ENCODE measurements at regions not wholly inside any gene's neighbourhood (a gene's known extent, or its start where the extent isn't known, plus 50 kb on each side); places are given as distances from the start of the nearest gene placed in this dataset.

- Histone ChIP-seq H3K9ac (ENCODE audit: low read length) (no peak overlapping the region), H3K9me3 (ENCODE audit: insufficient read depth, low read depth, low read length) (peaks cover 12% of the 10 kb centered on the region), H3K4me1 (ENCODE audit: insufficient read depth, low read length) (no peaks in the 10 kb centered on the region), H3K79me2 (ENCODE audit: insufficient read depth, low read length) (no peaks in the 10 kb centered on the region), H3K27me3 (ENCODE audit: insufficient read depth, low read length) (no peaks in the 10 kb centered on the region), H3K36me3 (ENCODE audit: insufficient read depth, low read length) (no peaks in the 10 kb centered on the region), H4K20me1 (ENCODE audit: insufficient read depth, low read length) (no peaks in the 10 kb centered on the region), H3K27ac (ENCODE audit: low read depth, low read length) (no peak overlapping the region), H3K4me2 (ENCODE audit: low read length) (no peak overlapping the region), H3K4me3 (ENCODE audit: insufficient read depth, low read depth, low read length) (no peak overlapping the region), H2AFZ (ENCODE audit: low read depth, low read length) (no peak overlapping the region)
- FAIRE-seq: no peak
- peaks cover 5% of the 10 kb centered on the region for H3K9me3 Mint-ChIP-seq (ENCODE audit: unreplicated experiment)
- H3K36me3 Mint-ChIP-seq (ENCODE audit: low read depth, unreplicated experiment): no peaks in the 10 kb centered on the region
- no peak overlapping the region for H3K27ac Mint-ChIP-seq (ENCODE audit: unreplicated experiment)
- H3K4me3 Mint-ChIP-seq (ENCODE audit: unreplicated experiment): no peak overlapping the region
- H3K4me1 Mint-ChIP-seq (ENCODE audit: low read depth, unreplicated experiment): no peaks in the 10 kb centered on the region
- TF ChIP-seq EZH2 (IDR thresholded peaks at IDR 0.05; ENCODE audit: insufficient read depth, low read length): no peak
- TF ChIP-seq, protein P1, sequence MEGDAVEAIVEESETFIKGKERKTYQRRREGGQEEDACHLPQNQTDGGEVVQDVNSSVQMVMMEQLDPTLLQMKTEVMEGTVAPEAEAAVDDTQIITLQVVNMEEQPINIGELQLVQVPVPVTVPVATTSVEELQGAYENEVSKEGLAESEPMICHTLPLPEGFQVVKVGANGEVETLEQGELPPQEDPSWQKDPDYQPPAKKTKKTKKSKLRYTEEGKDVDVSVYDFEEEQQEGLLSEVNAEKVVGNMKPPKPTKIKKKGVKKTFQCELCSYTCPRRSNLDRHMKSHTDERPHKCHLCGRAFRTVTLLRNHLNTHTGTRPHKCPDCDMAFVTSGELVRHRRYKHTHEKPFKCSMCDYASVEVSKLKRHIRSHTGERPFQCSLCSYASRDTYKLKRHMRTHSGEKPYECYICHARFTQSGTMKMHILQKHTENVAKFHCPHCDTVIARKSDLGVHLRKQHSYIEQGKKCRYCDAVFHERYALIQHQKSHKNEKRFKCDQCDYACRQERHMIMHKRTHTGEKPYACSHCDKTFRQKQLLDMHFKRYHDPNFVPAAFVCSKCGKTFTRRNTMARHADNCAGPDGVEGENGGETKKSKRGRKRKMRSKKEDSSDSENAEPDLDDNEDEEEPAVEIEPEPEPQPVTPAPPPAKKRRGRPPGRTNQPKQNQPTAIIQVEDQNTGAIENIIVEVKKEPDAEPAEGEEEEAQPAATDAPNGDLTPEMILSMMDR (IDR thresholded peaks at IDR 0.05; ENCODE audit: insufficient read depth, low read depth, low read length): no peak
- H3K27me3 Mint-ChIP-seq (ENCODE audit: low read depth, unreplicated experiment): no peaks in the 10 kb centered on the region
- no peak for DNase-seq (ENCODE audit: low read depth)
These were observed 212.8 kb upstream of the WSB1 start for GRCh38 chr17:27081002-27081638.

DNA sequence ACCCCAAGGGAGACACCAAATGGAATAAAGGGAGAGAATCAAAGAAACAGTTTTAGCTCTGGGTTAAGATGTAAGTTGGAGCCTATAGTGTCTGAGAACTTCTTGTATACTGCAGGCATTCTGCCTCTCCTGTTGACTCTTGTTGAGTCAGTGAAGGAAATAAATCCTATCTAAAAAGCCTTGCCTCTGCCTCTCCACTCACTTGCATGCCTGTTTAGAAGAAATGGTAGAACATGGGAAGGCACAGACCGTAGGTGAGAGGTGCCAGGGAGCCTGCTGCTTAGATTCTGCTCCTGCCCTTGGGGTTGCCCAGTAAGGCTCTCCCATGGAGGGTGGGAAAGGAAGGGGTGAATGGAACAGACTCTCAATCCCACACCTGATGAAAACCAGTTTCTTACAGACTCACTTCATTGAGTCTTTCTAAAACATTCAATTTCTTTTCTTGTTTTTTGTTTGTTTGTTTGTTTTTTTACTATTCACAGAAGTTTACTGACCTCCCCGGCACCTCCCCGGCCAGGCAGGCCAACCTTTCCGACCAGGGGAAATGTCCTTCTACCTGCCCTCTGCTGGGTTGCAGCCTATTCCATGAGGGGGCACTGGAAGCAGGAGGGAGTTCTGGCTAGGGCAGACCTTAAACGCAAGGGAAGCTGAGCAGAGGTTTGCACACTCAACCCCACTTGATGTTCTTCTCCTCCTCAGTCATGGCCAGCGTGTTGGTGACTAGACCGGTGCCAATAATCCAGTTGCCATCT, 211.7 kb upstream of the WSB1 start:
- H3K4me3 ChIP-seq (ENCODE audit: insufficient read depth, low read depth, low read length): no peak overlapping the region
- FAIRE-seq (no peak), DNase-seq (ENCODE audit: low read depth) (no peak)
- no peak overlapping the region for H3K9ac ChIP-seq (ENCODE audit: low read length)
- no peaks in the 10 kb centered on the region for H4K20me1 ChIP-seq (ENCODE audit: insufficient read depth, low read length)
- H3K27ac ChIP-seq (ENCODE audit: low read depth, low read length): no peak overlapping the region
- no peaks in the 10 kb centered on the region for H3K27me3 ChIP-seq (ENCODE audit: insufficient read depth, low read length)
- no peak for TF ChIP-seq EZH2 (IDR thresholded peaks at IDR 0.05; ENCODE audit: insufficient read depth, low read length)
- TF ChIP-seq, protein P1 (IDR thresholded peaks at IDR 0.05; ENCODE audit: insufficient read depth, low read depth, low read length): no peak
- H3K36me3 Mint-ChIP-seq (ENCODE audit: low read depth, unreplicated experiment): no peaks in the 10 kb centered on the region
- H2AFZ ChIP-seq (ENCODE audit: low read depth, low read length): no peak overlapping the region
- peaks cover 12% of the 10 kb centered on the region for H3K9me3 ChIP-seq (ENCODE audit: insufficient read depth, low read depth, low read length)
- no peak overlapping the region for H3K4me3 Mint-ChIP-seq (ENCODE audit: unreplicated experiment)
- H3K4me1 ChIP-seq (ENCODE audit: insufficient read depth, low read length): no peaks in the 10 kb centered on the region
- no peaks in the 10 kb centered on the region for H3K36me3 ChIP-seq (ENCODE audit: insufficient read depth, low read length)
- no peaks in the 10 kb centered on the region for H3K79me2 ChIP-seq (ENCODE audit: insufficient read depth, low read length)
- no peaks in the 10 kb centered on the region for H3K4me1 Mint-ChIP-seq (ENCODE audit: low read depth, unreplicated experiment)
- H3K27ac Mint-ChIP-seq (ENCODE audit: unreplicated experiment): no peak overlapping the region
- no peaks in the 10 kb centered on the region for H3K27me3 Mint-ChIP-seq (ENCODE audit: low read depth, unreplicated experiment)
- peaks cover 6% of the 10 kb centered on the region for H3K9me3 Mint-ChIP-seq (ENCODE audit: unreplicated experiment)
- H3K4me2 ChIP-seq (ENCODE audit: low read length): no peak overlapping the region

DNA sequence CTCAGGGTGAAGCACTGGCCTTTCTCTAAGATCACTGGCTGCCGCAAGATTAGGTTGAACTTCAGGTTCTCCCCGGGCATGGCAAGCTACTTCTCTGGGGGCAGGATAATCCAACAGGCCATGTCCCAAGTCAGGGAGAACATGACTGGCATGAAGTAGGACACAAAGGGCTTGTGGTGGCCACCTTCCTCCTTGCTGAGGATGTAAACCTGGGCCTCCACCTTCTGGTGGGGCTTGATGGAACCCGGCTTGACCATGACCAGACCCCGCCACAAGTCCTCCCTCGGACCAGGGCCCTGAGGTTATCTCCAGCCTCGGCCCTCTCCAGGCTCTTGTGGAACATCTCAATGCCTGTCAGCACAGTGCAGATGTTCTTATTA, 211.1 kb upstream of the WSB1 start:
- no peak for TF ChIP-seq EZH2 (IDR thresholded peaks at IDR 0.05; ENCODE audit: insufficient read depth, low read length)
- TF ChIP-seq, protein P1 (IDR thresholded peaks at IDR 0.05; ENCODE audit: insufficient read depth, low read depth, low read length): no peak
- H3K4me3 Mint-ChIP-seq (ENCODE audit: unreplicated experiment): no peak overlapping the region
- no peak for FAIRE-seq
- H3K27ac Mint-ChIP-seq (ENCODE audit: unreplicated experiment): no peak overlapping the region
- no peak overlapping the region for H3K9ac ChIP-seq (ENCODE audit: low read length)
- H3K4me1 Mint-ChIP-seq (ENCODE audit: low read depth, unreplicated experiment): no peaks in the 10 kb centered on the region
- no peaks in the 10 kb centered on the region for H3K79me2 ChIP-seq (ENCODE audit: insufficient read depth, low read length)
- no peak overlapping the region for H2AFZ ChIP-seq (ENCODE audit: low read depth, low read length)
- no peak overlapping the region for H3K4me3 ChIP-seq (ENCODE audit: insufficient read depth, low read depth, low read length)
- H3K36me3 Mint-ChIP-seq (ENCODE audit: low read depth, unreplicated experiment): no peaks in the 10 kb centered on the region
- H4K20me1 ChIP-seq (ENCODE audit: insufficient read depth, low read length): no peaks in the 10 kb centered on the region
- H3K9me3 ChIP-seq (ENCODE audit: insufficient read depth, low read depth, low read length): peaks cover 12% of the 10 kb centered on the region
- H3K4me2 ChIP-seq (ENCODE audit: low read length): no peak overlapping the region
- no peaks in the 10 kb centered on the region for H3K27me3 Mint-ChIP-seq (ENCODE audit: low read depth, unreplicated experiment)
- H3K27me3 ChIP-seq (ENCODE audit: insufficient read depth, low read length): no peaks in the 10 kb centered on the region
- DNase-seq (ENCODE audit: low read depth): no peak
- H3K9me3 Mint-ChIP-seq (ENCODE audit: unreplicated experiment): peaks cover 6% of the 10 kb centered on the region
- H3K4me1 ChIP-seq (ENCODE audit: insufficient read depth, low read length): no peaks in the 10 kb centered on the region
- no peaks in the 10 kb centered on the region for H3K36me3 ChIP-seq (ENCODE audit: insufficient read depth, low read length)
- no peak overlapping the region for H3K27ac ChIP-seq (ENCODE audit: low read depth, low read length)
